ENCODE measurements at regions not wholly inside any gene's neighbourhood (a gene's known extent, or its start where the extent isn't known, plus 50 kb on each side); places are given as distances from the start of the nearest gene placed in this dataset.

DNA sequence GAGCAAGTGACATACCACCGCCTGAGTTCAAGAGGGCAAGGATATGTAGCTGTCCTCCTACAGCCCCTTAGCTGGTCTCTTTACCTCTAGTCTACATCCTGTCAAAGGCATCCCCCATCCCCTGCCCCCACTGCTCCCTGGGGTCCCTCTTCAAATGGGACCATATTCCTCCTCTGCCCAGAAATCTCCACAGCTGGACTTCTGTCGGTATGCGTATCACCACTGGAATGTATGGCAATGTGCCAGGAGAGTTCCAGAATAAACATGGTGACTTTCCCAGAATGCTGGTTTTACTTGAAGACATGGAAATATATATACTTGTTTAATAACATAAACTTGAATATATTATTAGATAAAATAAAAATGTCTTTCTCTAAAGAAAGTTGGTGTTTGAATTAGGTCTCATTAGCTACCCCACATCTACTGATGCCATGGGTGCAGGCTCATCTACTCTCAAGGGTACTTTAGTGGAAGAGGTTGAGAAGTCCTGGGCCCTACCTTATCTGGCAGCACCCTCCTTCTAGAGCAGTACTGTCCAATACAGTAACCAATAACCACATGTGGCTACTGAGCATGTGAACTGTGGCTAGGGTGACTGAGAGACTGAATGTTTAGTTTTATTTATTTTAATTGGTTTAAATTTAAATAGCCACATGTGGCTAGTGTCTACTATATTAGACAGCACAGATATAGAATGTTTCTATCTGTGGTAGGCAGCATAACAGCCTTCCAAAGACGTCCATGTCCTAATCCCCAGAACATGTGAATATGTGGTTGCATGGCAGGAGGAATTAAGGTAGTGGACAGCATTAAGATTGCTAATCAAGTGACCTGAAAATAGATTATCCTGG is 181.7 kb upstream of the SLC30A5 start:
- DNase-seq = no peak

- no peak for DNase-seq
These were observed 178.7 kb upstream of the SLC30A5 start for GRCh38 chr5:68915079-68915478.

DNA sequence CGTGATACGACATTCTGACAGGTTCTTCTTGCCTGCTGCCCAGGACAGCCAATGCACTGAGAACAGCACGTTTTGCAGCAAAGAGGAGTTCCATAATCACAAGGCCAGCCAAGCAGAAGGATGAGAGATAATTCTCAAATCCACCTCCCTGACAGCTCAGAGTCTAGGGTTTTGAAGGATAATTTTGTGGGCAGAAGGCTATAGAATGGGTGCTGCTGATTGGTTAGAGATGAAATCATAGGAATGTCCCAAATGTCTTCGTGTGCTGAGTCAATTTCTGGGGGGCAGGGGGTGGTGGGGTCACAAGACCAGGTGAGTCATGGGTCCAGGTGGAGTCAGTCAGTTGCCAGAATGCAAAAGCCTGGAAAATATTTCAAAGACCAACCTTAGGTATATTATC is 175.5 kb upstream of the SLC30A5 start:
- DNase-seq = no peak

DNA sequence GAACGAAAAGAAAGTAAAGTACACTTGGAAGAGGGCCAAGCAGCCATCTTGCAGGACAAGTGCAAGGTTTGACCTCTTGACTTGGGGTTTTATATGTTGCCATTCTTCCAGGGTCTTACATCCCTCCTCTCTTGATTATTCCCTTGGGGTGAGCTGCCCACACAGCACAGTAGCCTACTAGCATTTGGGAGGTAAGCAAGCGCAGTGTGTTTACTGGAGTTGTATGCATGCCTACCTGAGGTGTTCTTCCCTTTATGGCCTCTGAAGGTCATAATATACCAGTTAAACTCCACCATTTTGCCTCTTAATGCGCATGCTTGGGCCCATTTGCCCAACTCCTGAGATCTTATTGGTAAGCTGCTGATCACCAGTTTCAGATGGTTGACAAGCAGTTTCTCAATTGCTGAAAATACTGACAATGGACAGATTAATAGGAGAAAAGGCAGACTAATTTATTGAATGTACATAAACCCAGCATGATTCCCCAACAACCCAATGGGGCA is 173.8 kb upstream of the SLC30A5 start:
- no peak for DNase-seq

DNA sequence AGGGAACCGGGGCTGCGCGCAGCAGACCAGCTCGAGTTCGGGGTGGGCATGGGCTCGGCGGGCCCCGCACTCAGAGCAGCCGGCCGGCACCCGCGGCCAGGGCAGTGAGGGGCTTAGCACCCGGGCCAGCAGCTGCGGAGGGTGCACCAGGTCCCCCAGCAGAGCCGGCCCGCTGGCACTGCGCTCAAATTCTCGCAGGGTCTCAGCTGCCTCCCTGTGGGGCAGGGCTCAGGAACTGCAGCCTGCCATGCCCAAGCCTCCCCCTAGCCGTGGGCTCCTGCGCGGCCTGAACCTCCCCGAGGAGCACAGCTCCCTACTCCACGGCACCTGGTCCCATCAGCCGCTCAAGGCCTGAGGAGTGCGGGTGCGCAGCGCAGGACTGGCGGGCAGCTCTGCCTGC is 172.9 kb upstream of the SLC30A5 start:
- DNase-seq = no peak

DNA sequence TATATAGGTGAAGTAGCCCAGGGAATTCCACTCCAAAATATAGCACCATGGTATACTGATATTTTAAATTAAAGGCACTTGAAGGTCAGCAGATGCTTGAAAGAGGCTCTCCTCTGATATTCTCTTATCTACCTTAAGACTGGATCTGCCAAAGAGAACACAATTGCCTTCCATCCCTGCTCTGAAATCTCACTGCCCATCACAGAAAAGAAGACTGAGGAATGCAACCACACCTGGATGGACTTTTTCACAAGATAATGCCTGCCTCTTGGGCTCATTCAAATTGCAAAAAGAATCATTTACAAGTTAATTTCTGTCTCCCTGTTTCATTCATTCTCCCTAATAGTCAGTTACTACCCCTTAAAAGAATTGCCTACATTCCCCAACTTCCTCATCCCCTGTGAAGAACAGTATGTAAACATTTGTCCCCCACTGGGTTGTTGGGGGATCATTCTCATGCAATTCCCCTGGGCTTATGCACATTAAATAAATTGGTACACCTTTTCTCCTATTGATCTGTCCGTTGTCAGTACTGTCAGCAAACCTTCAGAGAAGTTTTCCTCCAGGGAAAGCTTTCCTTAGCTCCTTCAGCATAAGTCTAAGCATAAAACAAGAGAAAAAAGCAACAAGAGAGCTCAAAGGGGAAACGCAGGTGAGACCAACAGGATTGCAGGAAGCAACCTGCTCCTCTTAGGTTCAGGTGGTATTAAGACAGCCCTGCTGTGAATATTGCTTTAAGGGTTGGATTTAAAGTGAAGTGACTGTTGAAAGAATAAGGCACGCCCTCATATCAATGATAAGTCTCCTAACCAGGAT is 171.4 kb upstream of the SLC30A5 start:
- DNase-seq = no peak

DNA sequence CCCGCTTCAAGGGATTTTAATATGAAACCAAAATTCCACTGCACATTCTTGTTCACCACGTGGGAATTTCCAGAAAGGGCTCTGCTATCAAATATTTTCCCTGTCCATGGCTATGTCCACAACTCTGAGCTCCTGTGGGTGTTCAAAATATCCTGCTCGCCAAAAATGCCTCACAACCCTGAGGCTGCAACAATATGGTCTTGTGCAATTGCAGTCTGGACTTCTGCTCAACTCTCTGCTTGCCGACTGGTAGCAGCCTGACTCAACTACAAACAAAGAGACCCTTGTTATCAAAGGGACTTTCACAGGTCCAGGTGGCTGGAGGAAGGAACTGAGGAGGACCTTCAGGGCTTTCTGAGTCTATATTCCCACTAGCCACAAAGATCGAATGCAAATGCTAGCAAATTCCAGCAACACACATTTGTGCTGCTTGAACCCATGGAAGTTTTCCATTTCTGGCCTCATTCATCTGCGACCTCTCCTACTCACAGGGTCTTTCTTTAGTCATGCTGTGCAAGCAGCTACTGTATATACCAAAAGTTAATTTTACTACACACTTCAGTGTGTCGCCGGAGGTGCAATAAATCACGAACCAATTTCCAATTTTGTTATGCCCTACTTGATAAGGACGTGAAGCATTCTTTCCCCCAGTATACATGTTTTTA is 169.2 kb upstream of the SLC30A5 start:
- DNase-seq = no peak

DNA sequence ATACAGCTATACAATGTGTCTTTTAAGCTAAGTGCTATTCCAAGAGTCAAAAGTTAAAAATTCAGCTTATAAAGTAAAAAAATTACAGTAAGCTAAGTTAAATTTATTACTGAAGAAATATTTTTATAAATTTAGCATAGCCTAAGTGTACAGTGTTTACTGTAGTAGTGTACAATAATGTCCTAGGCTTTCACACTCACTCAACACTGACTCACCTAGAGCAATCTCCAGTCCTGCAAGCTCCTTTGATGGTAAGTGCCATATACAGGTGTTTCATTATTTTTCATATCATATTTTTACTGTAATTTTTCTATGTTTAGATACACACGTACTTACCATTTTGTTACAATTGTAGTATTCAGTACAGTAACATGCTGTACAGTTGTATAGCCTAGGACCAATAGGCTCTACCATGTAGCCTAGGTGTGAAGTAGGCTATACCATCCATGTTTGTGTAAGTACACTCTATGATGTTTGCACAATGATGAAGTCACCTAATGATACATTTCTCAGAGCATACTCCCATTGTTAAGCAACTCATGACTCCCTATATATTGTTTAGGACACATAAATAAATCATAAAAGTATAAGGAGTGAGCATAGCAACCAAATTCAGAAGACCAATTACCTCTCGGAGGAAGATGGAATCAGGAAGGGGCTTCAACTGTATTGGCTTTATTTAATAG is 165.1 kb upstream of the SLC30A5 start:
- no peak for DNase-seq

DNA sequence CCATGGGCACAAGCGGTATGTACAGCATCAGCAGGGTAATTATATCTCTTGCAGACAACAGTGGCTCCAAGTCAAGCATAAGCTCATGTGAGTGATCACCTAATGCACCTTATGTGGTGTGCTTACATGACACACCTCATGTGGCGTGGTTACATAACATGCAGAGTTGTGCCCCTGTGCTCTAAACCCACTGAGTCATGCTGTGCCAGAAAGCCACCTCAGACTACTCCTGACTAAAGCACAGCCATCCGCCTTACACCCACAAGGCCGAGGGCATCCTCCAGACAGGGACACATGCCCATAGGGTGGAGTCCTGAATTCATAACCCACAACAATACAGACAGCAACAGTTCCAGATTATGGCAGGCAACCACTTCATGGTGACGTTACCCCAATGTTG is 163.7 kb upstream of the SLC30A5 start:
- DNase-seq = no peak

DNA sequence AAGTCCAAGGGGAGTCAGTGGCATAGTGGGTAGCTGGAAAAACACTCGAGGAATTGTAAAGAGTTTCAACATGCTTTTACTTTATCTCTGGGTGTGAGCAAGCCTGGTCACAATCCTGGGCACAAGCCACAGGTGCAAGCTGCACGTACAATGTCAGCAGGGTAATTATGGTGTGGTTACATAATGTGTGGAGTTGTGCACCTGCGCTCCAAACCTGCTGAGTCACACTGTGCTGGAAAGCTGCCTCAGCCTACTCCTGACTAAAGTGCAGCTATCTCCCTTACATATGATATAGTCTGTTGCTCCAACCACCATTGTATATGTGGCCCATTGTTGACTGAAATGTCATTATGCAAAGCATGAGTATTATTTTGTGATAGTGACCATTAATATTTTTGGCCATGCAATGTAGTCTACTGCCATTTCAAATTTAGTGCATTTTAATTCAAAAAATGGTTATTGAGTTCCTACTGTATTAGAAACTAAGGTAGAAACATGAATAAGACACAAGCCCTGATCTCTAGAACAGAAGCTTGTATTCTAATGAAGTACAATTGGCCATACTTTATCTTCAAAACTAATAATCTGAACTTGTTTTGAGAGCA is 160.9 kb upstream of the SLC30A5 start:
- DNase-seq = no peak

- no peak for DNase-seq
These were observed 151.6 kb upstream of the SLC30A5 start for GRCh38 chr5:68942169-68942568.

GRCh38 chr5:68946728-68947127 is 147.1 kb upstream of the SLC30A5 start:
- no peak for DNase-seq

- DNase-seq = no peak
These were observed 145.8 kb upstream of the SLC30A5 start for GRCh38 chr5:68947986-68948385.

DNA sequence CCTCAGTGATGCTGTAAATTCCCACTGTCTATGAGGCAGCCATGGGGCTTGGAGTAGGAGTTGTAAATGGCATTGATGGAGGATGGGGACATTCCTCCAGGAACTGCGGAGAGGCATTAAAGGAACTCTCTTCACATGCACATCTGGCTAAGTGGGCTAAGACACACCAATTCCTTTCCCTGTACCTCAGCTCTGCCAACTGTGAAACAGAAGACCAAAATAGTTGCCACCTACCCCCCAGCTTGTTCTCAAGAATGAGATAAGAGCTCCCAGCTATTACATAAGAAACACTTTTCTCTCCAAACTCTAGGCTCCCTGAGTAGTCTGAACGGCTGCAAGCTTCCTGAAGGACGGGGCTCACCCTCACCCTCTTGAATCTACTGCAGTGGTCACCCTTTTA is 144.6 kb upstream of the SLC30A5 start:
- no peak for DNase-seq

DNA sequence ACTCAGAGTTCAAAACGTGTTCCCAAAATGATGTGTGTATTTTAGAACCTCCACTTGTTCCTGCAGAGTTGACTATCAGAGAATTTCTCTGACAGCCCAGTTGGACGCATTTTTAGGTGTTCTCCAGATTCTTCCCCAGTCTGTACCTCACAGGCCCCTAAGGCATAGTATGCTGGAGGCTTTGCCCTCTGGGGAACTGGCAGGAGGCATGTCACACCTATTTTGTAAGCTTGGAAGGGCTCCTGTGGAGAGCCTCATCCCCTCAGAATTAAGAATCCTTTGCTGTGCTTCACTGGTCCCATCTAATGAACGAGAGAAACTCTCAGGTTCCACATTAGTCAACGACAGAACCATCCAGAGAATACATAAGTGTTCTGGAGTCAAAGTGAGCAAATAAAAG is 144.1 kb upstream of the SLC30A5 start:
- DNase-seq = no peak

- no peak for DNase-seq
These were observed 143.7 kb upstream of the SLC30A5 start for GRCh38 chr5:68950125-68950524.

- DNase-seq = no peak
These were observed 142.9 kb upstream of the SLC30A5 start for GRCh38 chr5:68950930-68951329.

- DNase-seq = no peak
These were observed 140.5 kb upstream of the SLC30A5 start for GRCh38 chr5:68953231-68953874.

GRCh38 chr5:68953875-68954617 is 139.8 kb upstream of the SLC30A5 start:
- no peak for DNase-seq

- DNase-seq = no peak
These were observed 139.2 kb upstream of the SLC30A5 start for GRCh38 chr5:68954618-68954910.

- no peak for DNase-seq
These were observed 136.2 kb upstream of the SLC30A5 start for GRCh38 chr5:68957591-68957990.

Measured in activated naive CD4-positive, alpha-beta T cell (primary cell).